Keratinocyte (primary cell): ENCODE measurements at regions not wholly inside any gene's neighbourhood (a gene's known extent, or its start where the extent isn't known, plus 50 kb on each side); places are given as distances from the start of the nearest gene placed in this dataset.

Experiments used
- DNase-seq: peaks from one replicate; pipeline ENCODE4 v3.0.0-alpha.2; 2011; ENCODE audit warnings: low read depth, missing footprints, low spot score
- FAIRE-seq: peaks from 2 replicates; lab custom pipeline; 2011; peaks lifted over from hg19 to GRCh38; lab: Jason Lieb, UNC
- H2AFZ ChIP-seq: 2 replicates; pipeline ENCODE4 v1.6.0; 2012; ENCODE audit warnings: low read length, control low read depth, inconsistent platforms; ENCODE audit not compliant: control insufficient read depth
- H3K27ac ChIP-seq: 2 replicates; pipeline ENCODE4 v1.5.1; 2011; ENCODE audit warnings: low read length; ENCODE audit not compliant: control insufficient read depth, insufficient read depth
- H3K27me3 ChIP-seq: 3 replicates; pipeline ENCODE4 v1.6.0; 2011; ENCODE audit warnings: low read length; ENCODE audit not compliant: control insufficient read depth, insufficient read depth; ENCODE audit errors: extremely low read depth
- H3K36me3 ChIP-seq, 2 experiments: 2 replicates in 1 of 2; 3 replicates in 1 of 2; pipeline ENCODE4 v1.5.1; 2011; ENCODE audit warnings: low read length in 2 of 2, mild to moderate bottlenecking in 1 of 2; ENCODE audit not compliant: control insufficient read depth in 2 of 2, insufficient read depth in 2 of 2; ENCODE audit errors: extremely low read depth in 1 of 2
- H3K4me1 ChIP-seq: 3 replicates; pipeline ENCODE4 v1.5.1; 2011; ENCODE audit warnings: low read length; ENCODE audit not compliant: control insufficient read depth, insufficient read depth; ENCODE audit errors: extremely low read depth
- H3K4me2 ChIP-seq: 3 replicates; pipeline ENCODE4 v1.6.0; 2011; ENCODE audit warnings: low read depth, low read length; ENCODE audit not compliant: control insufficient read depth, insufficient read depth; ENCODE audit errors: extremely low read depth
- H3K4me3 ChIP-seq, 3 experiments: fragments of 200-600 bp in 1 of 3; sonication (generic) in 1 of 3; 2 replicates in 2 of 3; 3 replicates in 1 of 3; pipeline ENCODE4 v1.5.1; 2011 to 2016; ENCODE audit warnings: low read length in 3 of 3, mild to moderate bottlenecking in 3 of 3, control low read depth in 2 of 3, inconsistent platforms in 1 of 3, low read depth in 1 of 3, mixed read lengths in 1 of 3, mixed run types in 1 of 3, moderate library complexity in 1 of 3; ENCODE audit not compliant: control insufficient read depth in 2 of 3, insufficient read depth in 2 of 3; ENCODE audit errors: extremely low read depth in 1 of 3
- H3K79me2 ChIP-seq: 2 replicates; pipeline ENCODE4 v1.6.0; 2012; ENCODE audit warnings: low read length; ENCODE audit not compliant: control insufficient read depth, insufficient read depth
- H3K9ac ChIP-seq: 3 replicates; pipeline ENCODE4 v1.6.0; 2011; ENCODE audit warnings: low read length; ENCODE audit not compliant: control insufficient read depth, insufficient read depth; ENCODE audit errors: extremely low read depth
- H3K9me1 ChIP-seq: 3 replicates; pipeline ENCODE4 v1.6.0; 2011; ENCODE audit warnings: low read length; ENCODE audit not compliant: control insufficient read depth, insufficient read depth; ENCODE audit errors: extremely low read depth
- H3K9me3 ChIP-seq: 2 replicates; pipeline ENCODE4 v1.5.1; 2012; ENCODE audit warnings: low read depth, low read length; ENCODE audit not compliant: control insufficient read depth
- H4K20me1 ChIP-seq: 3 replicates; pipeline ENCODE4 v1.6.0; 2011; ENCODE audit warnings: low read length; ENCODE audit not compliant: control insufficient read depth, insufficient read depth; ENCODE audit errors: extremely low read depth
- CTCF ChIP-seq, 3 experiments: IDR thresholded peaks in 1 of 3; conservative IDR thresholded peaks in 1 of 3; optimal IDR thresholded peaks in 1 of 3; 2 replicates in 2 of 3; 3 replicates in 1 of 3; pipeline versions ENCODE3 to v1.5.1; 2011; ENCODE audit warnings: low read length in 3 of 3, mild to moderate bottlenecking in 3 of 3, moderate library complexity in 2 of 3, control low read depth in 1 of 3, inconsistent platforms in 1 of 3; ENCODE audit not compliant: insufficient read depth in 2 of 3; ENCODE audit errors: extremely low read depth in 1 of 3
- EZH2 ChIP-seq: IDR thresholded peaks from one replicate; pipeline ENCODE4 v1.6.1; 2012; ENCODE audit warnings: inconsistent platforms, mild to moderate bottlenecking, low read length, moderate library complexity
- dilution Hi-C: fragments of 300-500 bp; cut with MboI; formaldehyde crosslinking; loops from one replicate; pipeline ENCODE4 v1.7.0; 2020; ENCODE audit warnings: low sequenced_read_pairs; ENCODE audit not compliant: extremely low pct_ligation_motif_present

DNA sequence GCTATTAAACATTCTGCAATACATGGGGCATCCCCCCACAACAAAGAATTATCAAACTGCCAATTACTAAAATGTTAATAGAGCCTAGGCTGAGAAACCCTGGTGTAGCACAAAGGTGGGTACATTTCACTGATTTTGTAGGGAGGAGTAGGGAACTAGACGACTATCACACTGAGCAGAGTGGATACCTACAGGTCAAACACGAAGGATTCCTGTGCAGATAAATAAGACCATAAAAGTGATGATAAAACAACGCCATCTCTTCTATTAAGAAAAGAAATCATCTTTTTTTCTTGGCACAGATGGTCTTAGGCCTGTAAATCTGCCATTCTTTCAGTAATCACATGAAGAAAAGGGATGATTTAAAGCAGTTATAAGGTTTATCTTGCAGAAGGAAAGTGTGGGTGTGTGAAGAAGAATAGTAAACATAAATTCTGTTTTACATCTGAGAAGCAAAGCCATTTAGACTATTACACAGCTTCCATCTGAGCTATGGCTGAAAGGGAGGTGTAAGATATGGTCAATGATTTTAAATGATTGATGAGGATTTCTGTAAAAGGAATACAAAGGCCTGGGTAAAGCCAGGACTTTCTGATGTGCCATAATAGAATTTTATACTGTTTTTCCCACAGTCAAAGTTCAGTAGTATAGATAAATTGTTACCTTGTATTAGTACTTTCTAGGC lies 429.4 kb upstream of the GOT2 start:
- no peak for FAIRE-seq
- dilution Hi-C loops: no loop called here
- Histone ChIP-seq H3K9me1 (no peaks in the 10 kb centered on the region), H3K36me3 (no peaks in the 10 kb centered on the region), H3K9me3 (no peaks in the 10 kb centered on the region), H4K20me1 (no peaks in the 10 kb centered on the region), H3K27me3 (no peaks in the 10 kb centered on the region), H2AFZ (no peak overlapping the region), H3K4me2 (no peak overlapping the region), H3K79me2 (no peaks in the 10 kb centered on the region), H3K27ac (no peak overlapping the region), H3K4me3 (no peak overlapping the region), H3K4me1 (no peaks in the 10 kb centered on the region), H3K9ac (no peak overlapping the region)
- no peak for DNase-seq
- TF ChIP-seq CTCF (optimal IDR thresholded peaks at IDR 0.05 in 1 of 3, IDR thresholded peaks at IDR 0.05 in 1 of 3, conservative IDR thresholded peaks at IDR 0.05 in 1 of 3; ENCODE audit: extremely low read depth in 1 of 3, insufficient read depth in 2 of 3, low read length in 3 of 3) (no peak), EZH2 (no peak)

GRCh38 chr16:59161679-59162078 lies 427.6 kb upstream of the GOT2 start:
- FAIRE-seq (no peak), DNase-seq (no peak)
- Histone ChIP-seq H3K36me3 (no peaks in the 10 kb centered on the region), H3K4me2 (no peak overlapping the region), H3K9me1 (no peaks in the 10 kb centered on the region), H4K20me1 (no peaks in the 10 kb centered on the region), H3K4me1 (no peaks in the 10 kb centered on the region), H3K9me3 (no peaks in the 10 kb centered on the region), H3K27ac (no peak overlapping the region), H3K79me2 (no peaks in the 10 kb centered on the region), H2AFZ (no peak overlapping the region), H3K4me3 (no peak overlapping the region), H3K9ac (no peak overlapping the region), H3K27me3 (no peaks in the 10 kb centered on the region)
- dilution Hi-C loops: no loop called here
- no peak for TF ChIP-seq CTCF (optimal IDR thresholded peaks at IDR 0.05 in 1 of 3, IDR thresholded peaks at IDR 0.05 in 1 of 3, conservative IDR thresholded peaks at IDR 0.05 in 1 of 3; ENCODE audit: extremely low read depth in 1 of 3, insufficient read depth in 2 of 3, low read length in 3 of 3)
- TF ChIP-seq EZH2: no peak
